Liver (tissue), 7 donors: ENCODE measurements at regions not wholly inside any gene's neighbourhood (a gene's known extent, or its start where the extent isn't known, plus 50 kb on each side); places are given as distances from the start of the nearest gene placed in this dataset.

Experiments used
- DNase-seq: peaks from one replicate; pipeline ENCODE4 v3.0.0-alpha.2; 2017; ENCODE audit warnings: low spot score
- H3K27ac ChIP-seq, 2 donors: one replicate each; pipeline ENCODE4 v1.7.0; 2013; ENCODE audit warnings: inconsistent platforms in 2 of 2, low read length in 2 of 2, control low read depth in 1 of 2, low read depth in 1 of 2, mild to moderate bottlenecking in 1 of 2
- H3K27me3 ChIP-seq, 4 donors: one replicate each; pipeline versions ENCODE4 v1.6.1 to v1.7.0; 2013; ENCODE audit warnings: low read length in 3 of 4, inconsistent platforms in 1 of 4, mild to moderate bottlenecking in 1 of 4, moderate library complexity in 1 of 4; ENCODE audit not compliant: control insufficient read depth in 4 of 4, insufficient read depth in 4 of 4
- H3K36me3 ChIP-seq, 4 donors: one replicate each; pipeline versions ENCODE4 v1.6.1 to v1.7.0; 2013; ENCODE audit warnings: low read length in 3 of 4, mild to moderate bottlenecking in 3 of 4, low read depth in 1 of 4, moderate library complexity in 1 of 4; ENCODE audit not compliant: control insufficient read depth in 4 of 4, insufficient read depth in 3 of 4
- H3K4me1 ChIP-seq, 4 donors: one replicate each; pipeline versions ENCODE4 v1.6.1 to v1.7.0; 2013; ENCODE audit warnings: low read length in 3 of 4, mild to moderate bottlenecking in 3 of 4, moderate library complexity in 1 of 4; ENCODE audit not compliant: control insufficient read depth in 4 of 4, insufficient read depth in 4 of 4
- H3K4me3 ChIP-seq, 3 donors: one replicate each; pipeline versions ENCODE4 v1.6.1 to v1.7.0; 2013; ENCODE audit warnings: low read length in 3 of 3, control low read depth in 1 of 3, low read depth in 1 of 3, mild to moderate bottlenecking in 1 of 3
- H3K9ac ChIP-seq, 2 donors: one replicate each; pipeline ENCODE4 v1.7.0; 2013; ENCODE audit warnings: low read length in 2 of 2, mild to moderate bottlenecking in 2 of 2, moderate library complexity in 2 of 2, control low read depth in 1 of 2, low read depth in 1 of 2
- H3K9me3 ChIP-seq, 4 donors: one replicate each; pipeline versions ENCODE4 v1.6.1 to v1.7.0; 2013; ENCODE audit warnings: low read length in 3 of 4; ENCODE audit not compliant: control insufficient read depth in 4 of 4
- FOXA1 ChIP-seq: IDR thresholded peaks from 2 replicates; pipeline ENCODE4 v1.6.1; 2016; ENCODE audit warnings: antibody characterized with exemption
- FOXA2 ChIP-seq: IDR thresholded peaks from 2 replicates; pipeline ENCODE4 v1.6.1; 2016; ENCODE audit warnings: antibody characterized with exemption
- GABPA ChIP-seq, 2 donors: IDR thresholded peaks in 1 of 2; conservative IDR thresholded peaks in 1 of 2; 2 replicates each; pipeline ENCODE4 v1.6.1; 2016; ENCODE audit warnings: antibody characterized with exemption in 2 of 2, mild to moderate bottlenecking in 1 of 2, moderate library complexity in 1 of 2
- JUND ChIP-seq, 2 donors: IDR thresholded peaks; 2 replicates each; pipeline ENCODE4 v1.6.1; 2016; ENCODE audit warnings: antibody characterized with exemption in 2 of 2
- MAX ChIP-seq: IDR thresholded peaks from 2 replicates; pipeline ENCODE4 v1.6.1; 2016; ENCODE audit warnings: antibody characterized with exemption
- NR2F2 ChIP-seq: IDR thresholded peaks from 2 replicates; pipeline ENCODE4 v1.6.1; 2016; ENCODE audit warnings: antibody characterized with exemption
- RAD21 ChIP-seq, 2 donors: IDR thresholded peaks; 2 replicates each; pipeline ENCODE4 v1.6.1; 2016; ENCODE audit warnings: antibody characterized with exemption in 2 of 2, mild to moderate bottlenecking in 2 of 2
- RXRA ChIP-seq, 2 donors: IDR thresholded peaks; 2 replicates each; pipeline ENCODE4 v1.6.1; 2017 to 2018; ENCODE audit warnings: antibody characterized with exemption in 2 of 2, mild to moderate bottlenecking in 1 of 2
- SP1 ChIP-seq: IDR thresholded peaks from 2 replicates; pipeline ENCODE4 v1.6.1; 2018; ENCODE audit warnings: antibody characterized with exemption, mild to moderate bottlenecking
- TAF1 ChIP-seq: conservative IDR thresholded peaks from 2 replicates; pipeline ENCODE4 v1.6.1; 2016; ENCODE audit warnings: antibody characterized with exemption, mild to moderate bottlenecking
- YY1 ChIP-seq: IDR thresholded peaks from 2 replicates; pipeline ENCODE4 v1.6.1; 2016; ENCODE audit warnings: antibody characterized with exemption, mild to moderate bottlenecking
- ZBTB33 ChIP-seq: IDR thresholded peaks from 2 replicates; pipeline ENCODE4 v1.6.1; 2016; ENCODE audit warnings: antibody characterized with exemption
- WGBS: extraction: QIAGEN DNeasy Blood & Tissue Kit; methylation state at CpG from one replicate; pipeline ENCODE4 v1.1.7; 2013; 5-methylcytosine and 5-hydroxymethylcytosine counted together
- TF ChIP-seq, protein P1 (sequence below): IDR thresholded peaks from 2 replicates; pipeline ENCODE4 v1.6.1; 2016; ENCODE audit warnings: antibody characterized with exemption
- TF ChIP-seq, protein P2 (sequence below): IDR thresholded peaks from 2 replicates; pipeline ENCODE4 v1.6.1; 2016; ENCODE audit warnings: antibody characterized with exemption, mild to moderate bottlenecking
- donor health status: healthy.
- donor health status: healthy.
- donor health status: healthy.
- donor health status: healthy.

GRCh38 chr1:75079538-75080290 is 54.5 kb upstream of the LHX8 start:
- H3K27me3 ChIP-seq, result no peaks in the 10 kb centered on the region
- DNase-seq, result no peak
- TF ChIP-seq GABPA (IDR thresholded peaks at IDR 0.05 in 1 of 2, conservative IDR thresholded peaks at IDR 0.05 in 1 of 2) (no peak), JUND (IDR thresholded peaks at IDR 0.05) (no peak), ZBTB33 (no peak), NR2F2 (no peak), SP1 (no peak), FOXA1 (no peak), YY1 (no peak), RAD21 (IDR thresholded peaks at IDR 0.05) (no peak), TAF1 (no peak), FOXA2 (no peak), MAX (no peak), RXRA (IDR thresholded peaks at IDR 0.05) (no peak)
- TF ChIP-seq, protein P1, sequence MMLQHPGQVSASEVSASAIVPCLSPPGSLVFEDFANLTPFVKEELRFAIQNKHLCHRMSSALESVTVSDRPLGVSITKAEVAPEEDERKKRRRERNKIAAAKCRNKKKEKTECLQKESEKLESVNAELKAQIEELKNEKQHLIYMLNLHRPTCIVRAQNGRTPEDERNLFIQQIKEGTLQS, result no peak
- TF ChIP-seq, protein P2, sequence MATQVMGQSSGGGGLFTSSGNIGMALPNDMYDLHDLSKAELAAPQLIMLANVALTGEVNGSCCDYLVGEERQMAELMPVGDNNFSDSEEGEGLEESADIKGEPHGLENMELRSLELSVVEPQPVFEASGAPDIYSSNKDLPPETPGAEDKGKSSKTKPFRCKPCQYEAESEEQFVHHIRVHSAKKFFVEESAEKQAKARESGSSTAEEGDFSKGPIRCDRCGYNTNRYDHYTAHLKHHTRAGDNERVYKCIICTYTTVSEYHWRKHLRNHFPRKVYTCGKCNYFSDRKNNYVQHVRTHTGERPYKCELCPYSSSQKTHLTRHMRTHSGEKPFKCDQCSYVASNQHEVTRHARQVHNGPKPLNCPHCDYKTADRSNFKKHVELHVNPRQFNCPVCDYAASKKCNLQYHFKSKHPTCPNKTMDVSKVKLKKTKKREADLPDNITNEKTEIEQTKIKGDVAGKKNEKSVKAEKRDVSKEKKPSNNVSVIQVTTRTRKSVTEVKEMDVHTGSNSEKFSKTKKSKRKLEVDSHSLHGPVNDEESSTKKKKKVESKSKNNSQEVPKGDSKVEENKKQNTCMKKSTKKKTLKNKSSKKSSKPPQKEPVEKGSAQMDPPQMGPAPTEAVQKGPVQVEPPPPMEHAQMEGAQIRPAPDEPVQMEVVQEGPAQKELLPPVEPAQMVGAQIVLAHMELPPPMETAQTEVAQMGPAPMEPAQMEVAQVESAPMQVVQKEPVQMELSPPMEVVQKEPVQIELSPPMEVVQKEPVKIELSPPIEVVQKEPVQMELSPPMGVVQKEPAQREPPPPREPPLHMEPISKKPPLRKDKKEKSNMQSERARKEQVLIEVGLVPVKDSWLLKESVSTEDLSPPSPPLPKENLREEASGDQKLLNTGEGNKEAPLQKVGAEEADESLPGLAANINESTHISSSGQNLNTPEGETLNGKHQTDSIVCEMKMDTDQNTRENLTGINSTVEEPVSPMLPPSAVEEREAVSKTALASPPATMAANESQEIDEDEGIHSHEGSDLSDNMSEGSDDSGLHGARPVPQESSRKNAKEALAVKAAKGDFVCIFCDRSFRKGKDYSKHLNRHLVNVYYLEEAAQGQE, result no peak
- H3K9ac ChIP-seq, result no peak overlapping the region
- H3K4me1 ChIP-seq, result no peaks in the 10 kb centered on the region
- no peaks in the 10 kb centered on the region for H3K36me3 ChIP-seq
- no peaks in the 10 kb centered on the region for H3K9me3 ChIP-seq
- no peak overlapping the region for H3K27ac ChIP-seq
- no peak overlapping the region for H3K4me3 ChIP-seq
- 45% methylated on average over 4 of the region's 4 CpGs for WGBS

- 28% methylated on average over 1 of the region's 1 CpG for WGBS
- Histone ChIP-seq H3K4me3 (no peak overlapping the region), H3K27me3 (no peaks in the 10 kb centered on the region), H3K27ac (no peak overlapping the region), H3K9me3 (no peaks in the 10 kb centered on the region), H3K36me3 (no peaks in the 10 kb centered on the region), H3K9ac (no peak overlapping the region), H3K4me1 (no peaks in the 10 kb centered on the region)
- TF ChIP-seq GABPA (IDR thresholded peaks at IDR 0.05 in 1 of 2, conservative IDR thresholded peaks at IDR 0.05 in 1 of 2), result no peak
- no peak for TF ChIP-seq RAD21 (IDR thresholded peaks at IDR 0.05)
- TF ChIP-seq RXRA (IDR thresholded peaks at IDR 0.05), result no peak
- no peak for TF ChIP-seq FOXA2
- no peak for TF ChIP-seq MAX
- no peak for TF ChIP-seq YY1
- TF ChIP-seq TAF1, result no peak
- TF ChIP-seq, protein P2, result no peak
- DNase-seq, result no peak
Measured at GRCh38 chr1:75083223-75083622, 51.0 kb upstream of the LHX8 start.
